ENCODE measurements at regions not wholly inside any gene's neighbourhood (a gene's known extent, or its start where the extent isn't known, plus 50 kb on each side); places are given as distances from the start of the nearest gene placed in this dataset.
A peak's percentile ranks its signal among the peaks of the same experiment; 100 is the strongest.

GRCh38 chr13:69565334-69565733 is 542.3 kb upstream of the ATXN8OS start:
- Histone ChIP-seq H3K9ac (ENCODE audit: low read depth in 1 of 2, low read length in 2 of 2) (no peak overlapping the region), H3K27ac (ENCODE audit: low read depth in 1 of 2, low read length in 2 of 2) (no peak overlapping the region), H3K36me3 (ENCODE audit: control insufficient read depth in 4 of 4, insufficient read depth in 3 of 4, low read depth in 1 of 4, low read length in 3 of 4) (no peaks in the 10 kb centered on the region), H3K4me3 (ENCODE audit: low read depth in 1 of 3, low read length in 3 of 3) (no peak overlapping the region), H3K9me3 (ENCODE audit: control insufficient read depth in 4 of 4, low read length in 3 of 4) (no peaks in the 10 kb centered on the region), H3K27me3 (ENCODE audit: control insufficient read depth in 4 of 4, insufficient read depth in 4 of 4, low read length in 3 of 4) (no peaks in the 10 kb centered on the region), H3K4me1 (ENCODE audit: control insufficient read depth in 4 of 4, insufficient read depth in 4 of 4, low read length in 3 of 4) (no peaks in the 10 kb centered on the region)
- WGBS = 69% methylated on average over 4 of the region's 4 CpGs
- DNase-seq (ENCODE audit: low spot score) = no peak
- peak; percentile 39 to 74 for TF ChIP-seq RAD21 (IDR thresholded peaks at IDR 0.05)
- TF ChIP-seq, protein P1, sequence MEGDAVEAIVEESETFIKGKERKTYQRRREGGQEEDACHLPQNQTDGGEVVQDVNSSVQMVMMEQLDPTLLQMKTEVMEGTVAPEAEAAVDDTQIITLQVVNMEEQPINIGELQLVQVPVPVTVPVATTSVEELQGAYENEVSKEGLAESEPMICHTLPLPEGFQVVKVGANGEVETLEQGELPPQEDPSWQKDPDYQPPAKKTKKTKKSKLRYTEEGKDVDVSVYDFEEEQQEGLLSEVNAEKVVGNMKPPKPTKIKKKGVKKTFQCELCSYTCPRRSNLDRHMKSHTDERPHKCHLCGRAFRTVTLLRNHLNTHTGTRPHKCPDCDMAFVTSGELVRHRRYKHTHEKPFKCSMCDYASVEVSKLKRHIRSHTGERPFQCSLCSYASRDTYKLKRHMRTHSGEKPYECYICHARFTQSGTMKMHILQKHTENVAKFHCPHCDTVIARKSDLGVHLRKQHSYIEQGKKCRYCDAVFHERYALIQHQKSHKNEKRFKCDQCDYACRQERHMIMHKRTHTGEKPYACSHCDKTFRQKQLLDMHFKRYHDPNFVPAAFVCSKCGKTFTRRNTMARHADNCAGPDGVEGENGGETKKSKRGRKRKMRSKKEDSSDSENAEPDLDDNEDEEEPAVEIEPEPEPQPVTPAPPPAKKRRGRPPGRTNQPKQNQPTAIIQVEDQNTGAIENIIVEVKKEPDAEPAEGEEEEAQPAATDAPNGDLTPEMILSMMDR (IDR thresholded peaks at IDR 0.05; ENCODE audit: low read depth, low read length, missing input control) = peak; percentile 34
- no peak for TF ChIP-seq RXRA (IDR thresholded peaks at IDR 0.05)

GRCh38 chr13:69556540-69557196 is 551.0 kb upstream of the ATXN8OS start:
- H3K9ac ChIP-seq (ENCODE audit: low read depth in 1 of 2, low read length in 2 of 2) = no peak overlapping the region
- no peak overlapping the region for H3K27ac ChIP-seq (ENCODE audit: low read depth in 1 of 2, low read length in 2 of 2)
- H3K27me3 ChIP-seq (ENCODE audit: control insufficient read depth in 4 of 4, insufficient read depth in 4 of 4, low read length in 3 of 4) = no peaks in the 10 kb centered on the region
- no peak for DNase-seq (ENCODE audit: low spot score)
- H3K36me3 ChIP-seq (ENCODE audit: control insufficient read depth in 4 of 4, insufficient read depth in 3 of 4, low read depth in 1 of 4, low read length in 3 of 4) = no peaks in the 10 kb centered on the region
- no peaks in the 10 kb centered on the region for H3K9me3 ChIP-seq (ENCODE audit: control insufficient read depth in 4 of 4, low read length in 3 of 4)
- no peaks in the 10 kb centered on the region for H3K4me1 ChIP-seq (ENCODE audit: control insufficient read depth in 4 of 4, insufficient read depth in 4 of 4, low read length in 3 of 4)
- no peak for TF ChIP-seq YY1 (IDR thresholded peaks at IDR 0.05)
- no peak for TF ChIP-seq ATF3 (IDR thresholded peaks at IDR 0.05)
- no peak for TF ChIP-seq SP1 (IDR thresholded peaks at IDR 0.05)
- TF ChIP-seq, protein P2, sequence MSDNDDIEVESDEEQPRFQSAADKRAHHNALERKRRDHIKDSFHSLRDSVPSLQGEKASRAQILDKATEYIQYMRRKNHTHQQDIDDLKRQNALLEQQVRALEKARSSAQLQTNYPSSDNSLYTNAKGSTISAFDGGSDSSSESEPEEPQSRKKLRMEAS (IDR thresholded peaks at IDR 0.05) = no peak
- WGBS = 84% methylated on average over 5 of the region's 5 CpGs
- no peak overlapping the region for H3K4me3 ChIP-seq (ENCODE audit: low read depth in 1 of 3, low read length in 3 of 3)

GRCh38 chr13:69553976-69554375 is 553.6 kb upstream of the ATXN8OS start:
- Histone ChIP-seq H3K4me3 (ENCODE audit: low read depth in 1 of 3, low read length in 3 of 3) (no peak overlapping the region), H3K27ac (ENCODE audit: low read depth in 1 of 2, low read length in 2 of 2) (no peak overlapping the region), H3K4me1 (ENCODE audit: control insufficient read depth in 4 of 4, insufficient read depth in 4 of 4, low read length in 3 of 4) (no peaks in the 10 kb centered on the region), H3K36me3 (ENCODE audit: control insufficient read depth in 4 of 4, insufficient read depth in 3 of 4, low read depth in 1 of 4, low read length in 3 of 4) (no peaks in the 10 kb centered on the region), H3K27me3 (ENCODE audit: control insufficient read depth in 4 of 4, insufficient read depth in 4 of 4, low read length in 3 of 4) (no peaks in the 10 kb centered on the region), H3K9ac (ENCODE audit: low read depth in 1 of 2, low read length in 2 of 2) (no peak overlapping the region), H3K9me3 (ENCODE audit: control insufficient read depth in 4 of 4, low read length in 3 of 4) (no peaks in the 10 kb centered on the region)
- DNase-seq (ENCODE audit: low spot score) = no peak
- TF ChIP-seq EGR1 (IDR thresholded peaks at IDR 0.05; ENCODE audit: low read depth in 2 of 2) = no peak
- no peak for TF ChIP-seq ZBTB33 (IDR thresholded peaks at IDR 0.05)
- no peak for TF ChIP-seq JUND (IDR thresholded peaks at IDR 0.05)
- TF ChIP-seq NR2F2 (IDR thresholded peaks at IDR 0.05) = no peak
- no peak for TF ChIP-seq ATF3 (IDR thresholded peaks at IDR 0.05)
- no peak for TF ChIP-seq TAF1 (conservative IDR thresholded peaks at IDR 0.05)
- TF ChIP-seq RAD21 (IDR thresholded peaks at IDR 0.05) = no peak
- TF ChIP-seq HNF4G (IDR thresholded peaks at IDR 0.05) = no peak
- TF ChIP-seq, protein P3, sequence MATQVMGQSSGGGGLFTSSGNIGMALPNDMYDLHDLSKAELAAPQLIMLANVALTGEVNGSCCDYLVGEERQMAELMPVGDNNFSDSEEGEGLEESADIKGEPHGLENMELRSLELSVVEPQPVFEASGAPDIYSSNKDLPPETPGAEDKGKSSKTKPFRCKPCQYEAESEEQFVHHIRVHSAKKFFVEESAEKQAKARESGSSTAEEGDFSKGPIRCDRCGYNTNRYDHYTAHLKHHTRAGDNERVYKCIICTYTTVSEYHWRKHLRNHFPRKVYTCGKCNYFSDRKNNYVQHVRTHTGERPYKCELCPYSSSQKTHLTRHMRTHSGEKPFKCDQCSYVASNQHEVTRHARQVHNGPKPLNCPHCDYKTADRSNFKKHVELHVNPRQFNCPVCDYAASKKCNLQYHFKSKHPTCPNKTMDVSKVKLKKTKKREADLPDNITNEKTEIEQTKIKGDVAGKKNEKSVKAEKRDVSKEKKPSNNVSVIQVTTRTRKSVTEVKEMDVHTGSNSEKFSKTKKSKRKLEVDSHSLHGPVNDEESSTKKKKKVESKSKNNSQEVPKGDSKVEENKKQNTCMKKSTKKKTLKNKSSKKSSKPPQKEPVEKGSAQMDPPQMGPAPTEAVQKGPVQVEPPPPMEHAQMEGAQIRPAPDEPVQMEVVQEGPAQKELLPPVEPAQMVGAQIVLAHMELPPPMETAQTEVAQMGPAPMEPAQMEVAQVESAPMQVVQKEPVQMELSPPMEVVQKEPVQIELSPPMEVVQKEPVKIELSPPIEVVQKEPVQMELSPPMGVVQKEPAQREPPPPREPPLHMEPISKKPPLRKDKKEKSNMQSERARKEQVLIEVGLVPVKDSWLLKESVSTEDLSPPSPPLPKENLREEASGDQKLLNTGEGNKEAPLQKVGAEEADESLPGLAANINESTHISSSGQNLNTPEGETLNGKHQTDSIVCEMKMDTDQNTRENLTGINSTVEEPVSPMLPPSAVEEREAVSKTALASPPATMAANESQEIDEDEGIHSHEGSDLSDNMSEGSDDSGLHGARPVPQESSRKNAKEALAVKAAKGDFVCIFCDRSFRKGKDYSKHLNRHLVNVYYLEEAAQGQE (IDR thresholded peaks at IDR 0.05) = no peak
- TF ChIP-seq RXRA (IDR thresholded peaks at IDR 0.05) = no peak
- TF ChIP-seq FOXA1 (IDR thresholded peaks at IDR 0.05) = no peak
- TF ChIP-seq, protein P1 (IDR thresholded peaks at IDR 0.05; ENCODE audit: low read depth, low read length, missing input control) = no peak
- no peak for TF ChIP-seq HNF4A (conservative IDR thresholded peaks at IDR 0.05)
- 76% methylated on average over 2 of the region's 2 CpGs for WGBS
